Fibroblast of skin of abdomen (primary cell): ENCODE measurements at regions not wholly inside any gene's neighbourhood (a gene's known extent, or its start where the extent isn't known, plus 50 kb on each side); places are given as distances from the start of the nearest gene placed in this dataset.

ENCODE experiments used
- DNase-seq: peaks from one replicate; pipeline ENCODE4 v3.0.0-alpha.2; 2013

- DNase-seq: no peak
Observed at GRCh38 chr1:34331020-34331926, 154.6 kb downstream of the C1orf94 start.

GRCh38 chr1:34332996-34333395, 156.3 kb downstream of the C1orf94 start:
- DNase-seq: no peak

- no peak for DNase-seq
Observed at GRCh38 chr1:34338871-34339270, 162.2 kb downstream of the C1orf94 start.

- no peak for DNase-seq
Observed at GRCh38 chr1:34341896-34342295, 165.2 kb downstream of the C1orf94 start.

DNA sequence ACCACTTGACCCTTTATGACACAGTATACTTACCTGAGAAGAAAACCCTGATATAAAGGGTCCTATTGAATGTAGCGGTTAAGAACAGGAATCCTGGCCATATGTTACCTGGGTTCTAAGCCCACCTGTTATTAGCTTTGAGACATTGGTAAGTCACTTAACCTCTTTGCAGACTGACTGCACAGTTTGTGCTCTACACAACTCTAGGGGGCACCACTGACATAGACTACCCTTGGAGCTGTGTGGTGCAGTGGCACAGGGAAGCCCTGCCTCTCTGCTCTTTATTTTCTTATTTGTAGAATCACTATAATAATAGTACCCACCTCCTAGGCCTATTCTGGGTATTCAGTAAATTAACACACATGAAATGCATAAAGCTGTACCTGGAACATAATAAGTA, 165.6 kb downstream of the C1orf94 start:
- no peak for DNase-seq

GRCh38 chr1:34346128-34346527, 169.4 kb downstream of the C1orf94 start:
- DNase-seq: no peak

- no peak for DNase-seq
Observed at GRCh38 chr1:34353409-34353808, 176.7 kb downstream of the C1orf94 start.

GRCh38 chr1:34354367-34354766, 177.7 kb downstream of the C1orf94 start:
- no peak for DNase-seq

DNA sequence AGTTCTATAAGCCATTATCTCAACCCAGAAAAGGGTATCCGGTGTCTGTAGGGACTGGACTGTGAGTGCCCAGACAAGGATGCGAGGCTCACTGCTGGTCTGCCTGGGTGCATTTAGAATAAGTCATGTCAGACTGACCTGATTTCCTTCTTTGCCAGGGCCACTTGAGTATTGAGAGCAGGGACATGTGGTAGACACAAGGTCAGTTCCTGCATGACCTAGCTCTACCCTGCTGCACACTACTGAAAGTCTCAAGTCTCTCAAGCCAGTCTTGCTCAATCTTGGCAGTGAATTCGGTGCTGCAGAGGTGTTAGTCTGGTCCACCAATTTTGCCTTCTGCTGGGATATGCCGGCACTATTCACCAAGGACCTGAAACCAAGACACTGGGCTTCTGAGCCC, 180.1 kb downstream of the C1orf94 start:
- DNase-seq: no peak

GRCh38 chr1:34358636-34359035, 181.9 kb downstream of the C1orf94 start:
- no peak for DNase-seq

- DNase-seq: no peak
Observed at GRCh38 chr1:34359411-34359810, 182.7 kb downstream of the C1orf94 start.

DNA sequence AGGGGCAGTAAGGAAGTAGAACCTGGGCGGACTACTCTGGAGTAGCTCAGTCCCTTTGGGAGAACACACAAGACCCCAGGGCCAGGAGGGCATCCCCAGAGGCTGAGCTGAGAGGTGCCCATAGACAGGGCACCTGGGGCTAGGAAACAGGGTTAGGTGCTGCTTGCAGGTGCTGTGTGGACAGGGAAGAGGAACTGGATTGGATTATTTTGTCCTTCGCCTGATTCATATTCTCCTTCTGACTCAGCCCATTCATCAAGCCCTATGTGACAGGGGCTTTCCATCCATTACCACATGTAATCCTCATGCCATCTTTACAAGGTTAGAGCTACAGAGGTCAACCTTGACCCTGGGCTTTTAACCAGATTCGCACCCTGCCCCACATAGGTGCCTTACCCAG, 183.9 kb downstream of the C1orf94 start:
- no peak for DNase-seq

DNA sequence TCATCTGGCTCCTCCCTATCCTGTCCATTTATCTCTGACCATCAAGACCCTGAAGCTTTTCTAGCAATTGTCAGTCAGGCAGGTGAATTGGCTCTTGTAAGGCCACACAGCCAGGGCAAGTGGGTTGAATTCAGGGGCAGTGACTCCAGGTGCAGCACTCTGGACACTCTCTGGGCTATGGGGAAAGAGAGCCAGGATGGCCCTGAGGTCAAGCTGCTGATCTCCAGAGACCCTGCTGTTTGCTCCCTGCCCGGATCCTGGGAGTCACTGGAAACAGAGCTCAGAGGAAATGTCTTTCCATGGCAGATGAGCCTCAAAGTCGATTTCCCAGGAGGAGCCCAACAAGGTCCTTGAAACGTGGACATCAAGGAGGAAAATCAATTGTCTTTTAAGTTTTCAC, 184.4 kb downstream of the C1orf94 start:
- DNase-seq: no peak

- peak; percentile 17 for DNase-seq
Observed at GRCh38 chr1:34361781-34362357, 185.2 kb downstream of the C1orf94 start.

GRCh38 chr1:34362949-34363348, 186.2 kb downstream of the C1orf94 start:
- no peak for DNase-seq

- DNase-seq: no peak
Observed at GRCh38 chr1:34363447-34363846, 186.7 kb downstream of the C1orf94 start.

GRCh38 chr1:34363915-34364314, 187.2 kb downstream of the C1orf94 start:
- no peak for DNase-seq

DNA sequence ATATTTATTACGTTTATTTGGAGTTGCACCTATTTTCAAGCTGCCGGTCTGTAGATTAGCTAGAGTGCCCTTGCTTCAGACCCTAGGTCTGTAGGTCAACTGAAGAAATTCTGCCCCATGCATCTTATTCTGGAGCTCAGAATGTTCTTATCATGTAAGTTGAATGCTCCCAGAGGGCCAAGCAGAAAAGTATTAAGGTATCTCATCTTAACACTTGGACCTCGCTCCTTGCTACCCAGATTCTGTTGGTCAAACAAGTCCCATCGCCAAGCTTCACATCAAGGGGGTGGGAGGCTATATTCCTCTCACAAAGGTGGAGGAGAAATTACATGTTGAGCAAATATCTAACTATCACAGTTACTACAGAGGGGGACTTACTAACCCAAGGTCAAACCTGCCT, 187.7 kb downstream of the C1orf94 start:
- no peak for DNase-seq

DNA sequence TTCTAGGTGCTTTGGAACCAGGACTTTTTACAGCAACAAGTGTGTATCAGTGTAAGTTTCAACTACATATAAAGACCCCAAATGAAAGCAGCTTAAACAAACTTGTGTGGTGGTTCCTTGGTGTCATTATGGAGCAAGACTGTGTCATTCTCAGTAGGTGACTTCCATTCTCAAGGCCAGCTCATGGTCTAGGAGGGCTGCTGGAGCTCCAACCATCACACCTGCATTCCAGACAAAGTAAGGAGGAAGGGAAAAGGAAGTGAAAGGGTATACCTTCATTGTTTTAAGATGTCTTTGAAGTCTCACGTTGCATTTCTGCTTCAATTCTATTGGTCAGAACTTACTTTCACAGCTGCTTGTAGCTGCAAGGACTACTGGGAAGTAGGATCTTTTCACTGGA, 188.6 kb downstream of the C1orf94 start:
- no peak for DNase-seq

- DNase-seq: no peak
Observed at GRCh38 chr1:34366875-34367624, 190.3 kb downstream of the C1orf94 start.

DNA sequence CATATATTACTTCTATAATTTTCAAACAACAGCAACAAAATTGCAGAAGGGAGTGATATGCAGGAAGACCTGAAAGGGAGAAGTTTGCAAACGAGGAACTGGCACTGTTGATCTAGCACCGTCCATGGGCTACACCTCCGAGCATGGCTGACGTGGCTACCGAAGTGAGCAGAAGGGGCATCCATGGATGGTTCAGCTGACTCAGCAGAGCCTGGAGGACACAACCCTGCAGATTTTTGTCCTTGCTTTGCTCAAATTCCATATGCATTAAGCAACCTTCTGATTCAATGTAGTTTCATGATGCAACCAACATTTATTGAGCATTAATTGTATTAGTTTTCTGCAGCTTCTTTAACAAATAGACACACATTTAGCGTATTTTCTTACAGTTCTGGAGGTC, 191.2 kb downstream of the C1orf94 start:
- no peak for DNase-seq

- no peak for DNase-seq
Observed at GRCh38 chr1:34369701-34370455, 193.2 kb downstream of the C1orf94 start.

DNA sequence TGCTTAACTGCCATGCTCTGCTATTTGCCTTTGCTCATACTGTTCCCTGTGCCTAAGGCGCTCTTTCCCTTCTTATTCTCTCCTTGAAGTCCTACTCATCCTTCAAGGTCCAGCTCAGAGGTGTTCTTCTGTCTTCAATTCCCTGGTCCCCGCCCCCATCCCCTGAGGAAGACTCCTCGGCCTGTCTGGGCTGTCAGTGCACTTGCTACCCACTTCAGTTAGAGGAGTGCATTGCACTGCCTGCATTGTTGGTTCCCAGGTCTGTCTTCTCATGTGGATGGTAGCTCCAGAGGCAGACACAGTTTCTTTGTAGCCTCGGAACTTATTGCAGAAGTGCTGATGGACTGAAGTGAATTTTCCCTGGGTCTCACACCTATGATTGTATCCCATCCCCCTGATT, 194.0 kb downstream of the C1orf94 start:
- no peak for DNase-seq
